ENCODE measurements at regions not wholly inside any gene's neighbourhood (a gene's known extent, or its start where the extent isn't known, plus 50 kb on each side); places are given as distances from the start of the nearest gene placed in this dataset.
"Not testable (repeated sequence)": the region's sequence is repeated elsewhere in the genome, so short reads cannot be mapped to it uniquely, and the experiment has no call there.

DNA sequence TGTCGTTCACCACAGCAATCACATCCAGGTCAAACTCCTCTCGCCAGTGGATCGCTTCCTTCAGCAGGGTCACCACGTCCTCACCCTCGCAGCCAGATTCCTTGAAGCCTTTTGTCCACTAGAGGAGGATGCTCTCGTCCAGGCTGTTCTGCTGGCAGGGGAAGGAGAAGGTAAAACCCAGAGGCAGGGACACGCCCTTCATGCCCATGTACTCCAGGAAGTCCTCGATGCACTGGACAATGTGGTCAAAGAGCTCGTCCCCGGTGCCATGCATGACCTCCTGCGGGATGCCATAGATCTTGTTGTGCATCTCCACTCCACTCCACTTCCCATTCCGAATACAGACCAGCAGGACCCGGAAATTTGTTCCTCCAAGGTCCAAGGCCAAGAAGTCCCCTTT lies 152.4 kb downstream of the TENT5D start:
- H3K4me3 ChIP-seq (ENCODE audit: low read depth, low read length, poor library complexity, severe bottlenecking): no peak overlapping the region
- H3K9ac ChIP-seq (ENCODE audit: low read length): no peak overlapping the region
- no peaks in the 10 kb centered on the region for H3K79me2 ChIP-seq (ENCODE audit: insufficient read depth, low read length)
- H3K4me1 ChIP-seq (ENCODE audit: insufficient read depth, low read length, severe bottlenecking): peaks cover 8% of the 10 kb centered on the region
- H3F3A ChIP-seq (ENCODE audit: insufficient read depth, low read length): no peaks in the 10 kb centered on the region
- no peaks in the 10 kb centered on the region for H3K36me3 ChIP-seq (ENCODE audit: insufficient read depth, low read length)
- no peak for TF ChIP-seq EZH2 (IDR thresholded peaks at IDR 0.05; ENCODE audit: borderline replicate concordance, low read length)
- TF ChIP-seq, protein P1, sequence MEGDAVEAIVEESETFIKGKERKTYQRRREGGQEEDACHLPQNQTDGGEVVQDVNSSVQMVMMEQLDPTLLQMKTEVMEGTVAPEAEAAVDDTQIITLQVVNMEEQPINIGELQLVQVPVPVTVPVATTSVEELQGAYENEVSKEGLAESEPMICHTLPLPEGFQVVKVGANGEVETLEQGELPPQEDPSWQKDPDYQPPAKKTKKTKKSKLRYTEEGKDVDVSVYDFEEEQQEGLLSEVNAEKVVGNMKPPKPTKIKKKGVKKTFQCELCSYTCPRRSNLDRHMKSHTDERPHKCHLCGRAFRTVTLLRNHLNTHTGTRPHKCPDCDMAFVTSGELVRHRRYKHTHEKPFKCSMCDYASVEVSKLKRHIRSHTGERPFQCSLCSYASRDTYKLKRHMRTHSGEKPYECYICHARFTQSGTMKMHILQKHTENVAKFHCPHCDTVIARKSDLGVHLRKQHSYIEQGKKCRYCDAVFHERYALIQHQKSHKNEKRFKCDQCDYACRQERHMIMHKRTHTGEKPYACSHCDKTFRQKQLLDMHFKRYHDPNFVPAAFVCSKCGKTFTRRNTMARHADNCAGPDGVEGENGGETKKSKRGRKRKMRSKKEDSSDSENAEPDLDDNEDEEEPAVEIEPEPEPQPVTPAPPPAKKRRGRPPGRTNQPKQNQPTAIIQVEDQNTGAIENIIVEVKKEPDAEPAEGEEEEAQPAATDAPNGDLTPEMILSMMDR (IDR thresholded peaks at IDR 0.05; ENCODE audit: low read length): no peak
- no peaks in the 10 kb centered on the region for H4K20me1 ChIP-seq (ENCODE audit: insufficient read depth, low read length)
- no peak overlapping the region for H2AFZ ChIP-seq (ENCODE audit: low read length)
- no peak overlapping the region for H3K27ac ChIP-seq (ENCODE audit: low read depth, low read length, poor library complexity, severe bottlenecking)
- no peaks in the 10 kb centered on the region for H3K27me3 ChIP-seq (ENCODE audit: insufficient read depth, low read length)
- no peaks in the 10 kb centered on the region for H3K9me3 ChIP-seq (ENCODE audit: low read length)
- no peak overlapping the region for H3K4me2 ChIP-seq (ENCODE audit: low read length)
- H3K9me2 ChIP-seq (ENCODE audit: low read depth, low read length): no peaks in the 10 kb centered on the region

DNA sequence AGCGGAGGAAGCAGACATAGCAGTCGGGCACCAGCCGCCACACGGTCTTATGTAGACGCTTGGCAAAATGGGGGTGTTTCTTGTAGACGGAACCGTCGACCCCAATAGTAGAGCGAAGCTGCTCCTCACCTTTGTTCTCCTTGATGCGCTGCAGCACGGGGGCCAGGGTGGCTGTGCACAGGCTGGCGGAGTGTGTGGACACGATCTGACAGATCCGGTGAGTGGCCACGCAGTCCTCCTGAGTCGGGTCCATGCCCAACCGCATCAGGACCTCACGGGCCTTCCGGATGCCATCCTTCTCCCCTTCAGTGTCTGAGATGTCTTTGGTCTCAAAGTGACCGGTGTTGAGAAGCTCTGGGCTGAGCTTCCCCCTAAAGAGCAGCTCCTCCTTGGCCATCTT lies 153.0 kb downstream of the TENT5D start:
- H4K20me1 ChIP-seq (ENCODE audit: insufficient read depth, low read length): no peaks in the 10 kb centered on the region
- H3F3A ChIP-seq (ENCODE audit: insufficient read depth, low read length): no peaks in the 10 kb centered on the region
- H3K4me2 ChIP-seq (ENCODE audit: low read length): no peak overlapping the region
- no peaks in the 10 kb centered on the region for H3K9me3 ChIP-seq (ENCODE audit: low read length)
- no peaks in the 10 kb centered on the region for H3K27me3 ChIP-seq (ENCODE audit: insufficient read depth, low read length)
- TF ChIP-seq, protein P1 (IDR thresholded peaks at IDR 0.05; ENCODE audit: low read length): no peak
- no peak for TF ChIP-seq EZH2 (IDR thresholded peaks at IDR 0.05; ENCODE audit: borderline replicate concordance, low read length)
- no peak overlapping the region for H3K9ac ChIP-seq (ENCODE audit: low read length)
- H3K4me1 ChIP-seq (ENCODE audit: insufficient read depth, low read length, severe bottlenecking): peaks cover 13% of the 10 kb centered on the region
- no peak overlapping the region for H3K27ac ChIP-seq (ENCODE audit: low read depth, low read length, poor library complexity, severe bottlenecking)
- no peak overlapping the region for H2AFZ ChIP-seq (ENCODE audit: low read length)
- no peaks in the 10 kb centered on the region for H3K36me3 ChIP-seq (ENCODE audit: insufficient read depth, low read length)
- no peaks in the 10 kb centered on the region for H3K9me2 ChIP-seq (ENCODE audit: low read depth, low read length)
- H3K4me3 ChIP-seq (ENCODE audit: low read depth, low read length, poor library complexity, severe bottlenecking): no peak overlapping the region
- no peaks in the 10 kb centered on the region for H3K79me2 ChIP-seq (ENCODE audit: insufficient read depth, low read length)

DNA sequence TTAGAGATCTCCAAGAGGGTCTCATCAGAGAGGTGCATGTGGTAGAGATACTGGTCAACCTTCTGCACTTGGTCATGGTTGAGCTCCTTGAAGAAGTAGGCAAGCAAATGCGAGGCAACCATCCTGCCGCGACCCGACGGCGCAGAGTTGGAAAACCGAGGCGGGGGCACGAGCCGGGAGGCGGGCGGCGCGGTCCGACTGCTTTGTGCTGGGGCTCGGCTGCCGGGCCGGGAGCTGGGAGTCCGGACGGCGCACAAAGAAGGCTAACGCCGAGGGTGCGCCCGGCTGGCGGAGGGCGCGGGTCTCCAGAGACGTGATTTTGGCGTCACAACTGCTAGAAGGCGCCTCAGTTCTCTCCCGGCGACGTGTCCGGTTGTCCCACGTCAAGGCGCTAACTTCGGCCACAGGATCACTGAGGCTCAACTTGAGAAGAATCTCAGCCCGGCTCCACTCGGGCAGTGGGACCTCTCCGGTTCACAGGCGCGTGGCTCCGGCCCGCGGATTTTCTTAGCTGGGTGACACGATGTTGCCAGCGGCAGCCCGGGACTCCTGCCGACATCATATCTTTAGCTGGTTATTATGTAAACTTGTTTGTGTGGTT lies 154.3 kb downstream of the TENT5D start:
- H3K9me3 ChIP-seq (ENCODE audit: low read length); H3K9me2 ChIP-seq (ENCODE audit: low read depth, low read length); H3K36me3 ChIP-seq (ENCODE audit: insufficient read depth, low read length); H2AFZ ChIP-seq (ENCODE audit: low read length); H3F3A ChIP-seq (ENCODE audit: insufficient read depth, low read length); H4K20me1 ChIP-seq (ENCODE audit: insufficient read depth, low read length); H3K9ac ChIP-seq (ENCODE audit: low read length); H3K4me3 ChIP-seq (ENCODE audit: low read depth, low read length, poor library complexity, severe bottlenecking); H3K4me2 ChIP-seq (ENCODE audit: low read length); H3K27me3 ChIP-seq (ENCODE audit: insufficient read depth, low read length); H3K79me2 ChIP-seq (ENCODE audit: insufficient read depth, low read length); H3K27ac ChIP-seq (ENCODE audit: low read depth, low read length, poor library complexity, severe bottlenecking): not testable (repeated sequence)
- H3K4me1 ChIP-seq (ENCODE audit: insufficient read depth, low read length, severe bottlenecking): peaks cover 19% of the 10 kb centered on the region

DNA sequence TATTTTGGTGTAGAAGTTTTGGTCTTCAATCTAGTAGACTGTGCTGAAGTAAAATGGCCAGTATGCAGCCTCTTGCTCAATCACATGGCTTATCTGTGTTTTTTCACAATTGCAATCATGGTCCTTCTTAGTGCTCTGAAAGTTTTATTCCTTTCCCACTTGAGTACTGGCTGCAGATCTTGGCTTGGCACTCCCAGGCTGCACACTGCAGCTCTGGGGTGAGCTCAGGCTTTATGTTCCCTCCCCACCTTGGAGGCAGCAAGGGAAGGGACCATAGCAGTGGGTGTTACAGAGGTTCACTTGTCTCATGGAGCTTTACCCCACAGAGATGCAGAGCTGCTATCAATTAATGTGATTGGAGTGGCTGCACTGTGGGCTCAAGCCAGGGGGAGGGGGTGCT lies 156.0 kb downstream of the TENT5D start:
- H3K4me3 ChIP-seq (ENCODE audit: low read depth, low read length, poor library complexity, severe bottlenecking): no peak overlapping the region
- H3F3A ChIP-seq (ENCODE audit: insufficient read depth, low read length): no peaks in the 10 kb centered on the region
- H3K79me2 ChIP-seq (ENCODE audit: insufficient read depth, low read length): no peaks in the 10 kb centered on the region
- H3K27ac ChIP-seq (ENCODE audit: low read depth, low read length, poor library complexity, severe bottlenecking): no peak overlapping the region
- H4K20me1 ChIP-seq (ENCODE audit: insufficient read depth, low read length): no peaks in the 10 kb centered on the region
- no peaks in the 10 kb centered on the region for H3K9me3 ChIP-seq (ENCODE audit: low read length)
- no peak overlapping the region for H3K9ac ChIP-seq (ENCODE audit: low read length)
- H2AFZ ChIP-seq (ENCODE audit: low read length): no peak overlapping the region
- no peak overlapping the region for H3K4me2 ChIP-seq (ENCODE audit: low read length)
- TF ChIP-seq, protein P1 (IDR thresholded peaks at IDR 0.05; ENCODE audit: low read length): no peak
- no peak for TF ChIP-seq EZH2 (IDR thresholded peaks at IDR 0.05; ENCODE audit: borderline replicate concordance, low read length)
- no peaks in the 10 kb centered on the region for H3K27me3 ChIP-seq (ENCODE audit: insufficient read depth, low read length)
- H3K36me3 ChIP-seq (ENCODE audit: insufficient read depth, low read length): no peaks in the 10 kb centered on the region
- peaks cover 19% of the 10 kb centered on the region for H3K4me1 ChIP-seq (ENCODE audit: insufficient read depth, low read length, severe bottlenecking)
- H3K9me2 ChIP-seq (ENCODE audit: low read depth, low read length): no peaks in the 10 kb centered on the region

Data from OCI-LY1 (cell line).